A673 (cell line): ENCODE measurements at regions not wholly inside any gene's neighbourhood (a gene's known extent, or its start where the extent isn't known, plus 50 kb on each side); places are given as distances from the start of the nearest gene placed in this dataset.

Source experiments
- BruUV-seq: library from RNA; stranded (reverse); fragments of 400-500 nt; replicated peaks from 2 replicates; lab custom pipeline; 2021; lab: Mats Ljungman, UMichigan
- CTCF ChIA-PET: fragments of 300-600 bp; sonication (Branson Sonifier 250); formaldehyde crosslinking; loops from one replicate; lab custom pipeline; 2022; ENCODE audit warnings: antibody characterized with exemption; lab: Charles Lee
- POLR2A ChIA-PET: fragments of 300-600 bp; sonication (Branson Sonifier 250); formaldehyde crosslinking; loops from one replicate; lab custom pipeline; 2022; ENCODE audit warnings: antibody characterized with exemption; ENCODE audit not compliant: low non-redundant PET; lab: Charles Lee
- DNase-seq: peaks from one replicate; pipeline ENCODE4 v3.0.0-alpha.2; 2015; ENCODE audit warnings: low spot score
- H3K27ac ChIP-seq: fragments of 200-600 bp; sonication (generic); 2 replicates; pipeline ENCODE4 v1.5.1; 2016; ENCODE audit warnings: mixed run types, low read depth, mild to moderate bottlenecking, mixed read lengths, antibody characterized with exemption, low read length; ENCODE audit not compliant: poor library complexity, severe bottlenecking
- H3K27me3 ChIP-seq: fragments of 200-600 bp; sonication (generic); replicated peaks from 2 replicates; pipeline ENCODE4 v1.6.1; 2017; ENCODE audit warnings: mixed run types, low read depth, mild to moderate bottlenecking, mixed read lengths, antibody characterized with exemption, low read length; ENCODE audit not compliant: insufficient read depth, poor library complexity
- H3K36me3 ChIP-seq: fragments of 200-600 bp; sonication (generic); 2 replicates; pipeline ENCODE4 v1.6.1; 2016; ENCODE audit warnings: mixed run types, mild to moderate bottlenecking, mixed read lengths, antibody characterized with exemption, low read length; ENCODE audit not compliant: insufficient read depth, poor library complexity, severe bottlenecking
- H3K4me1 ChIP-seq: fragments of 200-600 bp; sonication (generic); 2 replicates; pipeline ENCODE4 v1.6.1; 2017; ENCODE audit warnings: mixed run types, mild to moderate bottlenecking, mixed read lengths, antibody characterized with exemption, low read length; ENCODE audit not compliant: insufficient read depth, poor library complexity, severe bottlenecking
- H3K4me3 ChIP-seq: fragments of 200-600 bp; sonication (generic); 2 replicates; pipeline ENCODE4 v1.5.1; 2016; ENCODE audit warnings: low read depth, mixed run types, mild to moderate bottlenecking, mixed read lengths, low read length; ENCODE audit not compliant: poor library complexity, severe bottlenecking
- H3K9me3 ChIP-seq: fragments of 200-600 bp; sonication (generic); 2 replicates; pipeline ENCODE4 v1.6.1; 2016; ENCODE audit warnings: mixed run types, low read depth, mild to moderate bottlenecking, mixed read lengths, antibody characterized with exemption, low read length; ENCODE audit not compliant: poor library complexity, severe bottlenecking
- CTCF ChIP-seq: fragments of 300-800, 200-600 bp; sonication (generic); conservative IDR thresholded peaks from 2 replicates; pipeline ENCODE4 v1.5.1; 2017; ENCODE audit warnings: low read depth, mild to moderate bottlenecking, antibody characterized with exemption, low read length, moderate library complexity, mixed read lengths
- EZH2 ChIP-seq: fragments of 200-600 bp; sonication (generic); IDR thresholded peaks from 2 replicates; pipeline ENCODE4 v1.6.1; 2017; ENCODE audit warnings: borderline replicate concordance, low read depth, mild to moderate bottlenecking, mixed read lengths, antibody characterized with exemption, low read length; ENCODE audit not compliant: poor library complexity, severe bottlenecking
- intact Hi-C: fragments of 100-400 bp; cut with micrococcal nuclease; formaldehyde crosslinking; loops from one replicate; pipeline ENCODE4 v1.10.0; 2022; ENCODE audit not compliant: unreplicated experiment

GRCh38 chr10:25707976-25708671, 225.9 kb upstream of the MYO3A start:
- ChIA-PET POLR2A (interaction anchor here (0.6 kb wide), 1 partner anchor 571 kb away, joined by 4 read pairs; no protein-coding TSS in a partner anchor), CTCF (no interaction called here)
- BruUV-seq: no TSS peak
- Histone ChIP-seq H3K4me1 (no peaks in the 10 kb centered on the region), H3K36me3 (no peaks in the 10 kb centered on the region), H3K4me3 (no peak overlapping the region), H3K27me3 (no peaks in the 10 kb centered on the region), H3K9me3 (no peaks in the 10 kb centered on the region), H3K27ac (no peak overlapping the region)
- intact Hi-C loops: no loop called here
- TF ChIP-seq EZH2 (no peak), CTCF (no peak)
- DNase-seq: no peak

- Histone ChIP-seq H3K9me3 (no peaks in the 10 kb centered on the region), H3K4me1 (no peaks in the 10 kb centered on the region), H3K27ac (no peak overlapping the region), H3K27me3 (no peaks in the 10 kb centered on the region), H3K4me3 (no peak overlapping the region), H3K36me3 (no peaks in the 10 kb centered on the region)
- no TSS peak for BruUV-seq
- intact Hi-C loops: loop anchor here (2.0 kb wide), 1 partner anchor 601 kb away; no protein-coding TSS in a partner anchor
- POLR2A ChIA-PET: no interaction called here
- TF ChIP-seq EZH2 (no peak), CTCF (no peak)
- CTCF ChIA-PET: interaction anchor here (0.7 kb wide), 1 partner anchor 555 kb away, joined by 5 read pairs; no protein-coding TSS in a partner anchor
- DNase-seq: no peak
These were observed 220.2 kb upstream of the MYO3A start for GRCh38 chr10:25713894-25714240.

DNA sequence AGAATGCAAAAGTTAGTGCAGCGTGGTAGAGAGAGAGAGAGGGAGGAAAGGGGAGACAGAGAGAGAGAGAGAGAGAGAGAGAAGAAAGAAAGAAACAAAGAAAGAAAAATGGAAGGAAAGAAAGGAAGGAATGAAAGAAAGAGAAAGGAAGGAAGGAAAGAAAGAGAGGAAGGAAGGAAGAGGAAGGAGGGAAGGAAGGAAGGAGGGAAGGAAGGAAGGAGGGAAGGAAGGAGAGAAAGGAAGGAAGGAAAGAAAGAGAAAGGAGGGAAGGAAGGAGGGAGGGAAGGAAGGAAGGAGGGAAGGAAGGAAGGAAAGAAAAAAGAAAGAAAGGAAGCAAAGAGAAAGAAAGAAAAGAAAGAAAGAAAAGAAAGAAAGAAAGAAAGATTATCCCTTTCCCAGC, 209.8 kb upstream of the MYO3A start:
- BruUV-seq: no TSS peak
- intact Hi-C loops: loop anchor here (10.0 kb wide), 1 partner anchor 151 kb away; no protein-coding TSS in a partner anchor
- TF ChIP-seq EZH2 (no peak), CTCF (no peak)
- H3K9me3 ChIP-seq: no peaks in the 10 kb centered on the region
- no peaks in the 10 kb centered on the region for H3K36me3 ChIP-seq
- no peaks in the 10 kb centered on the region for H3K27me3 ChIP-seq
- H3K27ac ChIP-seq: no peak overlapping the region
- ChIA-PET POLR2A (no interaction called here), CTCF (interaction anchor here (1.0 kb wide), 1 partner anchor 545 kb away, joined by 3 read pairs; no protein-coding TSS in a partner anchor)
- no peak for DNase-seq
- no peaks in the 10 kb centered on the region for H3K4me1 ChIP-seq
- no peak overlapping the region for H3K4me3 ChIP-seq
